A549 (cell line): ENCODE measurements at regions not wholly inside any gene's neighbourhood (a gene's known extent, or its start where the extent isn't known, plus 50 kb on each side); places are given as distances from the start of the nearest gene placed in this dataset.

Source experiments
- ATAC-seq, 2 experiments: fragments of 200-7000 bp in 1 of 2; fragments of >200 bp in 1 of 2; cut with Nextera tagmentation in 1 of 2; cut with Tn5 transposase in 1 of 2; 3 replicates each; pipeline versions ENCODE4 v1.8.0 to v1.9.1; 2018 to 2020; ENCODE audit warnings: mild to moderate bottlenecking in 1 of 2, moderate library complexity in 1 of 2
- CTCF ChIA-PET: fragments of 300-600 bp; sonication (Branson Sonifier 250); formaldehyde crosslinking; extraction: SDS; loops from one replicate; lab custom pipeline; 2021; ENCODE audit warnings: antibody characterized with exemption, inconsistent platforms; lab: Yijun Ruan, JAX
- POLR2A ChIA-PET: fragments of 350-600 bp; formaldehyde crosslinking; extraction: SDS; loops from one replicate; lab custom pipeline; 2021; ENCODE audit warnings: antibody characterized with exemption, inconsistent platforms; lab: Yijun Ruan, JAX
- DNase-seq, 2 experiments: peaks; one replicate each; pipeline versions ENCODE4 v3.0.0 to v3.0.0-alpha.2; 2011 to 2016; ENCODE audit warnings: low read depth in 1 of 2, low spot score in 1 of 2
- FAIRE-seq: peaks from 2 replicates; lab custom pipeline; 2011; peaks lifted over from hg19 to GRCh38; lab: Jason Lieb, UNC
- H3K27ac ChIP-seq, 2 experiments: fragments of >200 bp; sonication (Bioruptor Twin); formaldehyde crosslinking; 3 replicates each; pipeline ENCODE4 v1.5.1; 2016 to 2017
- H3K4me1 ChIP-seq: fragments of >200 bp; sonication (Bioruptor Twin); formaldehyde crosslinking; 3 replicates; pipeline ENCODE4 v1.6.1; 2016
- H3K4me2 ChIP-seq: fragments of >200 bp; sonication (Bioruptor Twin); formaldehyde crosslinking; 3 replicates; pipeline ENCODE4 v1.6.1; 2016
- H3K4me3 ChIP-seq: fragments of >200 bp; sonication (Bioruptor Twin); formaldehyde crosslinking; 3 replicates; pipeline ENCODE4 v1.5.1; 2016
- H3K9me3 ChIP-seq: fragments of >200 bp; sonication (Bioruptor Twin); formaldehyde crosslinking; 3 replicates; pipeline ENCODE4 v1.6.1; 2016
- BHLHE40 ChIP-seq: IDR thresholded peaks from 2 replicates; pipeline ENCODE4 v1.6.1; 2012; ENCODE audit warnings: low read depth, low read length, inconsistent platforms
- CBX2 ChIP-seq: fragments of 200-600 bp; sonication (generic); IDR thresholded peaks from 2 replicates; pipeline ENCODE4 v1.6.1; 2016; ENCODE audit warnings: low read depth, mild to moderate bottlenecking, borderline replicate concordance
- CBX8 ChIP-seq: fragments of 200-600 bp; sonication (generic); IDR thresholded peaks from 2 replicates; pipeline ENCODE4 v1.6.1; 2016
- CHD2 ChIP-seq: fragments of 150-350 bp; IDR thresholded peaks from 2 replicates; pipeline ENCODE4 v1.6.1; 2014; ENCODE audit warnings: low read length; ENCODE audit not compliant: partially characterized antibody
- CTCF ChIP-seq: fragments of >200 bp; sonication (Bioruptor Twin); formaldehyde crosslinking; IDR thresholded peaks from 3 replicates; pipeline ENCODE4 v1.5.1; 2016
- EHF ChIP-seq: fragments of 250-450 bp; sonication (Bioruptor Pico); IDR thresholded peaks from 2 replicates; pipeline ENCODE4 v1.5.0; 2020; ENCODE audit warnings: mild to moderate bottlenecking
- EP300 ChIP-seq, 2 experiments: fragments of >200 bp; sonication (Bioruptor Twin); formaldehyde crosslinking; IDR thresholded peaks; 2 replicates in 1 of 2; 3 replicates in 1 of 2; pipeline ENCODE4 v1.6.1; 2016 to 2017
- GATA3 ChIP-seq: IDR thresholded peaks from 2 replicates; pipeline ENCODE4 v1.6.1; 2012; ENCODE audit warnings: borderline replicate concordance
- HDAC2 ChIP-seq: fragments of 200-600 bp; sonication (generic); IDR thresholded peaks from 2 replicates; pipeline ENCODE4 v1.6.1; 2016
- HES2 ChIP-seq: fragments of >200 bp; sonication (Bioruptor Twin); formaldehyde crosslinking; IDR thresholded peaks from 2 replicates; pipeline ENCODE4 v1.6.1; 2016
- HOXB13 ChIP-seq: fragments of 250-450 bp; sonication (Bioruptor Pico); IDR thresholded peaks from 2 replicates; pipeline ENCODE4 v1.5.0; 2020; ENCODE audit warnings: low read depth, mild to moderate bottlenecking, moderate library complexity
- JUN ChIP-seq, 2 experiments: fragments of >200 bp; sonication (Bioruptor Twin); formaldehyde crosslinking; IDR thresholded peaks; 2 replicates in 1 of 2; 3 replicates in 1 of 2; pipeline ENCODE4 v1.6.1; 2016 to 2017
- JUNB ChIP-seq: fragments of >200 bp; sonication (Bioruptor Twin); formaldehyde crosslinking; IDR thresholded peaks from 2 replicates; pipeline ENCODE4 v1.6.1; 2016
- MYC ChIP-seq: IDR thresholded peaks from 2 replicates; pipeline ENCODE4 v1.6.1; 2012; ENCODE audit warnings: mild to moderate bottlenecking, inconsistent platforms, low read length, improper control_type of control experiment, borderline replicate concordance
- NPAS2 ChIP-seq: fragments of 250-450 bp; sonication (Bioruptor Pico); IDR thresholded peaks from 2 replicates; pipeline ENCODE4 v1.8.0; 2022; ENCODE audit warnings: mild to moderate bottlenecking, moderate library complexity, borderline replicate concordance
- NR3C1 ChIP-seq: fragments of >200 bp; sonication (Bioruptor Twin); formaldehyde crosslinking; IDR thresholded peaks from 3 replicates; pipeline ENCODE4 v1.6.1; 2017
- POLR2A ChIP-seq: IDR thresholded peaks from 2 replicates; pipeline ENCODE4 v1.6.1; 2012; ENCODE audit warnings: mild to moderate bottlenecking, low read length
- RCOR1 ChIP-seq: fragments of 150-350 bp; IDR thresholded peaks from 2 replicates; pipeline ENCODE4 v1.6.1; 2014; ENCODE audit warnings: antibody characterized with exemption, low read length, low read depth
- REST ChIP-seq: fragments of 200-600 bp; sonication (generic); IDR thresholded peaks from 2 replicates; pipeline ENCODE4 v1.6.1; 2016; ENCODE audit warnings: antibody characterized with exemption, mild to moderate bottlenecking, moderate library complexity
- RNF2 ChIP-seq: fragments of 200-600 bp; sonication (generic); IDR thresholded peaks from 2 replicates; pipeline ENCODE4 v1.6.1; 2016; ENCODE audit warnings: low read depth, mild to moderate bottlenecking, antibody characterized with exemption, moderate library complexity, borderline replicate concordance
- SREBF2 ChIP-seq: fragments of 450-650 bp; IDR thresholded peaks from 2 replicates; pipeline ENCODE4 v1.6.1; 2014; ENCODE audit warnings: mild to moderate bottlenecking, moderate library complexity
- TFCP2L1 ChIP-seq: fragments of 250-450 bp; sonication (Bioruptor Pico); IDR thresholded peaks from 2 replicates; pipeline ENCODE4 v1.5.0; 2021; ENCODE audit warnings: mild to moderate bottlenecking
- ZC3H11A ChIP-seq: fragments of 450-650 bp; IDR thresholded peaks from 2 replicates; pipeline ENCODE4 v1.6.1; 2014; ENCODE audit warnings: antibody characterized with exemption, mild to moderate bottlenecking
- ZSCAN20 ChIP-seq: fragments of 250-450 bp; sonication (Bioruptor Pico); IDR thresholded peaks from 2 replicates; pipeline ENCODE4 v1.8.0; 2022; ENCODE audit warnings: mild to moderate bottlenecking, moderate library complexity
- WGBS: methylation state at CpG from one replicate; pipeline ENCODE4 v1.1.6; 2017; ENCODE audit errors: missing lambda C conversion rate; 5-methylcytosine and 5-hydroxymethylcytosine counted together
- TF ChIP-seq, protein P1 (sequence below): fragments of 250-450 bp; sonication (Bioruptor Pico); IDR thresholded peaks from 2 replicates; pipeline ENCODE4 v1.5.0; 2021; ENCODE audit warnings: mild to moderate bottlenecking, moderate library complexity, borderline replicate concordance
- TF ChIP-seq, protein P2 (sequence below): fragments of >200 bp; sonication (Bioruptor Twin); formaldehyde crosslinking; IDR thresholded peaks from 3 replicates; pipeline ENCODE4 v1.6.1; 2016
- TF ChIP-seq, protein P3 (sequence below): fragments of 250-450 bp; sonication (Bioruptor Pico); IDR thresholded peaks from 2 replicates; pipeline ENCODE4 v1.5.0; 2020; ENCODE audit warnings: low read depth, mild to moderate bottlenecking, moderate library complexity

DNA sequence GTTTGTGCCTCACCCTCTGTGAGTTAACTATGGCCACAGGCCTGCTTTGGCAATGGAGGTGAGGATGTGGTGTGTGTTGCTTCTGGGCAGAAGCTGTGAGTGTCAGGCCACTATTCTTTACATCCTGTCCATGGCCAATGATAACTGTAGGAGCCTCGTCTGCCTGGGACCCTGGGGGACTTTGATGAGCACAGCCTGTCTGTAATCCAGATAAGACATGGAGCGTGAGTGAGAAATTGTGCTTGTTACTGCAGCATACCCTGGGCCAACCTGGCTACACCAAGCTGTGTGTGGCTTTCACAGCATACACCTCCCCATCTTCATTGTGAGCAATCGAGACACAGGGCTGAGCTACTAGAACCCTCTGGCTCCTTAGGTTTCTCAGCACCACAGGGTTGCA lies 150.4 kb downstream of the MYLK4 start:
- Histone ChIP-seq H3K4me1 (no peaks in the 10 kb centered on the region), H3K27ac (no peak overlapping the region), H3K4me3 (no peak overlapping the region), H3K9me3 (no peaks in the 10 kb centered on the region), H3K4me2 (no peak overlapping the region)
- WGBS: 71% methylated on average over 3 of the region's 3 CpGs
- ATAC-seq: no peak
- no peak for DNase-seq
- ChIA-PET CTCF (interaction anchor here (2.0 kb wide), 1 partner anchor 34 kb away, joined by 7 read pairs; no protein-coding TSS in a partner anchor), POLR2A (no interaction called here)
- TF ChIP-seq CTCF (no peak), POLR2A (no peak), JUN (IDR thresholded peaks at IDR 0.05) (no peak), ZSCAN20 (no peak), TFCP2L1 (CRISPR knock-in tag) (no peak), NPAS2 (CRISPR knock-in tag) (no peak), NR3C1 (no peak), SREBF2 (no peak), CHD2 (no peak), HES2 (no peak), HOXB13 (CRISPR knock-in tag) (no peak), CBX2 (no peak), EP300 (IDR thresholded peaks at IDR 0.05) (no peak)
- TF ChIP-seq, protein P1, sequence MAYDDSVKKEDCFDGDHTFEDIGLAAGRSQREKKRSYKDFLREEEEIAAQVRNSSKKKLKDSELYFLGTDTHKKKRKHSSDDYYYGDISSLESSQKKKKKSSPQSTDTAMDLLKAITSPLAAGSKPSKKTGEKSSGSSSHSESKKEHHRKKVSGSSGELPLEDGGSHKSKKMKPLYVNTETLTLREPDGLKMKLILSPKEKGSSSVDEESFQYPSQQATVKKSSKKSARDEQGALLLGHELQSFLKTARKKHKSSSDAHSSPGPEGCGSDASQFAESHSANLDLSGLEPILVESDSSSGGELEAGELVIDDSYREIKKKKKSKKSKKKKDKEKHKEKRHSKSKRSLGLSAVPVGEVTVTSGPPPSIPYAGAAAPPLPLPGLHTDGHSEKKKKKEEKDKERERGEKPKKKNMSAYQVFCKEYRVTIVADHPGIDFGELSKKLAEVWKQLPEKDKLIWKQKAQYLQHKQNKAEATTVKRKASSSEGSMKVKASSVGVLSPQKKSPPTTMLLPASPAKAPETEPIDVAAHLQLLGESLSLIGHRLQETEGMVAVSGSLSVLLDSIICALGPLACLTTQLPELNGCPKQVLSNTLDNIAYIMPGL (CRISPR knock-in tag): no peak
- TF ChIP-seq, protein P2, sequence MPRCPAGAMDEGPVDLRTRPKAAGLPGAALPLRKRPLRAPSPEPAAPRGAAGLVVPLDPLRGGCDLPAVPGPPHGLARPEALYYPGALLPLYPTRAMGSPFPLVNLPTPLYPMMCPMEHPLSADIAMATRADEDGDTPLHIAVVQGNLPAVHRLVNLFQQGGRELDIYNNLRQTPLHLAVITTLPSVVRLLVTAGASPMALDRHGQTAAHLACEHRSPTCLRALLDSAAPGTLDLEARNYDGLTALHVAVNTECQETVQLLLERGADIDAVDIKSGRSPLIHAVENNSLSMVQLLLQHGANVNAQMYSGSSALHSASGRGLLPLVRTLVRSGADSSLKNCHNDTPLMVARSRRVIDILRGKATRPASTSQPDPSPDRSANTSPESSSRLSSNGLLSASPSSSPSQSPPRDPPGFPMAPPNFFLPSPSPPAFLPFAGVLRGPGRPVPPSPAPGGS: no peak
- TF ChIP-seq, protein P3, sequence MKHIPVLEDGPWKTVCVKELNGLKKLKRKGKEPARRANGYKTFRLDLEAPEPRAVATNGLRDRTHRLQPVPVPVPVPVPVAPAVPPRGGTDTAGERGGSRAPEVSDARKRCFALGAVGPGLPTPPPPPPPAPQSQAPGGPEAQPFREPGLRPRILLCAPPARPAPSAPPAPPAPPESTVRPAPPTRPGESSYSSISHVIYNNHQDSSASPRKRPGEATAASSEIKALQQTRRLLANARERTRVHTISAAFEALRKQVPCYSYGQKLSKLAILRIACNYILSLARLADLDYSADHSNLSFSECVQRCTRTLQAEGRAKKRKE (CRISPR knock-in tag): no peak
- FAIRE-seq: no peak

DNA sequence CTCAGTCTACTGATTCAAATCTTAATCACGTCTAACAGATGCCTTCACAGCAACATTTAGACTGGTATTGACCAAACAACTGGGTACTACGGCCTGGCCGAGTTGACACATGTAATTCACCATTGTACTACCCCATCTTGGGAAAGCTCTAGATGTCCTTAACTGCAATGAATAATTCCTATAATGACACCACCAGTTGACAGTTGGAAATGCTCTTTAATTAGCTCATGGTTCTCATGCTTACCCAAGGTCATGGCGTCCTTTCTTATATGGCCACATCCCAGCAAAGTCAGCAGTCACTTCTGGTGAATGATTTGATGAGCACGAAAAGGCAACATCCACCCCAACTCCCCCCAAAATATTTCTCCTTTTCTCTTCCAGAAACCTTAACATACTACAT lies 150.9 kb downstream of the MYLK4 start:
- FAIRE-seq (no peak), DNase-seq (no peak), ATAC-seq (no peak)
- Histone ChIP-seq H3K4me2 (no peak overlapping the region), H3K27ac (no peak overlapping the region), H3K4me1 (no peaks in the 10 kb centered on the region), H3K4me3 (no peak overlapping the region), H3K9me3 (no peaks in the 10 kb centered on the region)
- no peak for TF ChIP-seq NR3C1
- TF ChIP-seq JUNB: no peak
- no peak for TF ChIP-seq HDAC2
- no peak for TF ChIP-seq EHF (CRISPR knock-in tag)
- POLR2A ChIA-PET: no interaction called here
- 65% methylated on average over 5 of the region's 5 CpGs for WGBS
- CTCF ChIA-PET: interaction anchor here (2.0 kb wide), 1 partner anchor 35 kb away, joined by 7 read pairs; no protein-coding TSS in a partner anchor

DNA sequence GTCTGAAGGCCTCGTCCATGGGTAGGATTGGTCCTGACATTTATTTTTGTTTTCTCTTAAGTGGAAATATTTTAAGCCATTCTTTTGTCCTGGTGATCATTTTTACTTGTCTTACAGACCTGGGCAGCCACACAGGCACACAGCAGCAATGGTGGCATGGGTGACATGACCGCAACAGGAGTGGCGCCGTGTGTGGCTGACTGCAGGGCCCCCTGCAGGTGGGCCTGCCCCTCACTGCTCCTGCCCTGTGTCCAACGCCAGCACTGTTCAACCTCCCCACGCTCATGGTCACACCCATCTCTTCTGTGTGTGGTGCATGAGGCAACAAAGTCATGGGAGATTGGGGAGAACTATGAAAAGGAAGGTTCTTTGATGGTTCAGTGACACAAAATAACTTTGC lies 151.9 kb downstream of the MYLK4 start:
- no peak for ATAC-seq
- TF ChIP-seq CHD2: no peak
- TF ChIP-seq GATA3: no peak
- TF ChIP-seq RNF2: no peak
- TF ChIP-seq MYC: no peak
- no peak for TF ChIP-seq ZC3H11A
- TF ChIP-seq REST: no peak
- no peak for TF ChIP-seq ZSCAN20
- no peak for TF ChIP-seq BHLHE40
- no peak for TF ChIP-seq JUNB
- TF ChIP-seq CBX8: no peak
- TF ChIP-seq RCOR1: no peak
- TF ChIP-seq, all 56 proteins: peak for 0
- no peak overlapping the region for H3K4me2 ChIP-seq
- 84% methylated on average over 5 of the region's 6 CpGs for WGBS
- no peaks in the 10 kb centered on the region for H3K9me3 ChIP-seq
- ChIA-PET POLR2A (no interaction called here), CTCF (no interaction called here)
- FAIRE-seq (no peak), DNase-seq (no peak)
- H3K4me1 ChIP-seq: no peaks in the 10 kb centered on the region
- H3K27ac ChIP-seq: no peak overlapping the region
- H3K4me3 ChIP-seq: no peak overlapping the region
